HL-60 (cell line): ENCODE measurements at regions not wholly inside any gene's neighbourhood (a gene's known extent, or its start where the extent isn't known, plus 50 kb on each side); places are given as distances from the start of the nearest gene placed in this dataset.

Source experiments
- DNase-seq, 2 experiments: peaks; one replicate each; pipeline ENCODE4 v3.0.0-alpha.2; 2010 to 2020; ENCODE audit warnings: low read depth in 1 of 2, low spot score in 1 of 2
- H3K27ac ChIP-seq: fragments of 250-450 bp; sonication (Bioruptor Pico); replicated peaks from 2 replicates; pipeline ENCODE4 v1.5.1; 2020; ENCODE audit warnings: mild to moderate bottlenecking, moderate library complexity
- H3K27me3 ChIP-seq: fragments of 250-450 bp; sonication (Bioruptor Pico); 2 replicates; pipeline ENCODE4 v1.5.1; 2021; ENCODE audit warnings: mild to moderate bottlenecking, moderate library complexity; ENCODE audit not compliant: insufficient read depth, poor library complexity, severe bottlenecking
- H3K4me3 ChIP-seq: replicated peaks from 2 replicates; pipeline ENCODE4 v1.5.1; 2011; ENCODE audit warnings: mild to moderate bottlenecking, control low read depth, low read length; ENCODE audit not compliant: insufficient read depth
- CTCF ChIP-seq: IDR thresholded peaks from one replicate; pipeline ENCODE4 v1.5.1; 2011; ENCODE audit warnings: low read length, control low read depth, inconsistent platforms; ENCODE audit not compliant: insufficient read depth
- GABPA ChIP-seq: IDR thresholded peaks from 2 replicates; pipeline ENCODE4 v1.6.1; 2012; ENCODE audit warnings: low read depth
- POLR2AphosphoS5 ChIP-seq: IDR thresholded peaks from 2 replicates; pipeline ENCODE4 v1.6.1; 2012; ENCODE audit warnings: low read depth
- REST ChIP-seq: IDR thresholded peaks from 2 replicates; pipeline ENCODE4 v1.6.1; 2012; ENCODE audit warnings: low read depth; ENCODE audit not compliant: insufficient replicate concordance
- SPI1 ChIP-seq: IDR thresholded peaks from 2 replicates; pipeline ENCODE4 v1.6.1; 2012; ENCODE audit warnings: low read depth, mild to moderate bottlenecking, borderline replicate concordance

GRCh38 chr11:112548641-112549040 lies 288.0 kb upstream of the PLET1 start:
- no peak for TF ChIP-seq GABPA
- no peak for TF ChIP-seq REST
- no peak for TF ChIP-seq SPI1
- TF ChIP-seq CTCF = no peak
- no peak for TF ChIP-seq POLR2AphosphoS5
- no peak for DNase-seq
- no peak overlapping the region for H3K4me3 ChIP-seq
- H3K27ac ChIP-seq = no peak overlapping the region
- H3K27me3 ChIP-seq = peaks cover 5% of the 10 kb centered on the region

GRCh38 chr11:112553205-112553731 lies 292.6 kb upstream of the PLET1 start:
- TF ChIP-seq POLR2AphosphoS5 = no peak
- no peak for TF ChIP-seq CTCF
- TF ChIP-seq REST = no peak
- no peak for TF ChIP-seq SPI1
- TF ChIP-seq GABPA = no peak
- DNase-seq = no peak
- no peak overlapping the region for H3K4me3 ChIP-seq
- H3K27ac ChIP-seq = no peak overlapping the region
- peaks cover 5% of the 10 kb centered on the region for H3K27me3 ChIP-seq

GRCh38 chr11:112554586-112554985 lies 293.9 kb upstream of the PLET1 start:
- peaks cover 2% of the 10 kb centered on the region for H3K27me3 ChIP-seq
- no peak for TF ChIP-seq POLR2AphosphoS5
- no peak for TF ChIP-seq GABPA
- TF ChIP-seq CTCF = no peak
- no peak for TF ChIP-seq SPI1
- no peak for TF ChIP-seq REST
- no peak overlapping the region for H3K27ac ChIP-seq
- no peak overlapping the region for H3K4me3 ChIP-seq
- no peak for DNase-seq
